Breast epithelium (tissue), 3 donors: ENCODE measurements at regions not wholly inside any gene's neighbourhood (a gene's known extent, or its start where the extent isn't known, plus 50 kb on each side); places are given as distances from the start of the nearest gene placed in this dataset.

Experiments used
- POLR2AphosphoS5 ChIP-seq, 3 donors: sonication (generic); formaldehyde crosslinking; IDR thresholded peaks; one replicate each; pipeline ENCODE4 v1.6.1; 2017; ENCODE audit warnings: antibody characterized with exemption in 3 of 3
- TF ChIP-seq, protein P1 (sequence below), 3 donors: fragments of 450-650 bp; IDR thresholded peaks; one replicate each; pipeline ENCODE4 v1.5.1; 2016 to 2017; ENCODE audit warnings: antibody characterized with exemption in 3 of 3, mild to moderate bottlenecking in 3 of 3, moderate library complexity in 3 of 3

DNA sequence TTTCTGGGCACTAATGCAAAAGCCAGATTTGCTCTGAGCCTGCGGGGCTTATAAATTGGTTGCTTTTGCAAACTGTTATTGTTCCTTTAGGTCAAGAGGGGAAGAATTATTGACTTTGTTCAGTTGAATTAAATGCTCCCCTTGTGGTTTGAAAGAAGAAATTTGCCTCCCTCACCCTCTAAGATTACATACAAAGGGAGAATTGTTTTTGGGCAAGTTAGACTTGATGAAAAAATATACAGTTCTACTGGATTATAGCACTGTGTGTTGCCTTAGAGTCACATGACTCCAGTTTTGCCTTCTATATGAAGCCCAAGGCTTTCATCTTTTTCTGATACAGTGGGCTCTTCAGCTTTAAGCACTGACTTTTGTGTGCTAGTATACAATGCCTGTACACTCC, 1265.8 kb upstream of the LRRTM3 start:
- TF ChIP-seq, protein P1, sequence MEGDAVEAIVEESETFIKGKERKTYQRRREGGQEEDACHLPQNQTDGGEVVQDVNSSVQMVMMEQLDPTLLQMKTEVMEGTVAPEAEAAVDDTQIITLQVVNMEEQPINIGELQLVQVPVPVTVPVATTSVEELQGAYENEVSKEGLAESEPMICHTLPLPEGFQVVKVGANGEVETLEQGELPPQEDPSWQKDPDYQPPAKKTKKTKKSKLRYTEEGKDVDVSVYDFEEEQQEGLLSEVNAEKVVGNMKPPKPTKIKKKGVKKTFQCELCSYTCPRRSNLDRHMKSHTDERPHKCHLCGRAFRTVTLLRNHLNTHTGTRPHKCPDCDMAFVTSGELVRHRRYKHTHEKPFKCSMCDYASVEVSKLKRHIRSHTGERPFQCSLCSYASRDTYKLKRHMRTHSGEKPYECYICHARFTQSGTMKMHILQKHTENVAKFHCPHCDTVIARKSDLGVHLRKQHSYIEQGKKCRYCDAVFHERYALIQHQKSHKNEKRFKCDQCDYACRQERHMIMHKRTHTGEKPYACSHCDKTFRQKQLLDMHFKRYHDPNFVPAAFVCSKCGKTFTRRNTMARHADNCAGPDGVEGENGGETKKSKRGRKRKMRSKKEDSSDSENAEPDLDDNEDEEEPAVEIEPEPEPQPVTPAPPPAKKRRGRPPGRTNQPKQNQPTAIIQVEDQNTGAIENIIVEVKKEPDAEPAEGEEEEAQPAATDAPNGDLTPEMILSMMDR (IDR thresholded peaks at IDR 0.05) = no peak
- no peak for TF ChIP-seq POLR2AphosphoS5 (IDR thresholded peaks at IDR 0.05)
